ENCODE measurements at regions not wholly inside any gene's neighbourhood (a gene's known extent, or its start where the extent isn't known, plus 50 kb on each side); places are given as distances from the start of the nearest gene placed in this dataset.

DNA sequence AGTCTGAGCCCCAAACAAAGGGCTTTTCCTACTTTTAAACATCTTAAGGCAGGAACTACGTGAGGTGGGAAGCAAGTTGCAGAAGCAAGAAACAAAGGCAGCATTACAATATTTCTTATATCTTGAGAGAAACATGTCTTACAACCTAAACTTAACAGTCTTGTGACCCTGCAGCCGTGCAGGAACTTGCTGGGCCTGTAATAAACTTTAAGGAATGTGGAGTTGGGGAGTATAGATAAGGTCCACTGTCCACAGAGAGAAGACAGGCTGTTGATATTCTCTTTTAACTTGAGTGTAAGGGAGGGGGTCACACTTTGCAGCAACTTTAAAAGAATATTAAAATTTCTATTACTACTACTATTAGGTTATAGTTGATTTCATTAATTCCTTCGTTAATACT is 214.6 kb upstream of the HTR2A start:
- no peak overlapping the region for H2BK5ac ChIP-seq (ENCODE audit: low read length)
- no peak for DNase-seq (ENCODE audit: low spot score)
- H3K9ac ChIP-seq (ENCODE audit: low read depth, low read length, poor library complexity) = no peak overlapping the region
- H2BK12ac ChIP-seq (ENCODE audit: low read length) = no peak overlapping the region
- H3K27ac ChIP-seq (replicated peaks; ENCODE audit: low read length) = no peak overlapping the region
- H4K8ac ChIP-seq (ENCODE audit: low read depth, low read length) = no peak overlapping the region
- H3K23ac ChIP-seq (ENCODE audit: low read depth, low read length, poor library complexity) = no peak overlapping the region
- no peak overlapping the region for H3K4me3 ChIP-seq (ENCODE audit: low read length in 2 of 2)
- peak overlapping the region; percentile 38 for H2BK15ac ChIP-seq (ENCODE audit: low read length)
- peaks cover 0 to 6% of the 10 kb centered on the region in 2 donors for H3K4me1 ChIP-seq (ENCODE audit: control insufficient read depth in 2 of 2, insufficient read depth in 1 of 2, low read depth in 1 of 2, low read length in 2 of 2)
- no peak overlapping the region for H4K91ac ChIP-seq (ENCODE audit: low read depth, low read length, poor library complexity)
- no peak overlapping the region for H3K4me2 ChIP-seq (ENCODE audit: insufficient read depth, low read length, poor library complexity, severe bottlenecking)
- H2BK120ac ChIP-seq (ENCODE audit: low read depth, low read length) = no peak overlapping the region
- H3K4ac ChIP-seq (ENCODE audit: low read length) = no peak overlapping the region
- H3K27me3 ChIP-seq (ENCODE audit: control insufficient read depth in 3 of 3, insufficient read depth in 3 of 3, low read depth in 1 of 3, low read length in 3 of 3) = no peaks in the 10 kb centered on the region
- no peak overlapping the region for H3K14ac ChIP-seq (ENCODE audit: low read length)
- H3K79me1 ChIP-seq (ENCODE audit: low read depth, low read length) = no peaks in the 10 kb centered on the region
- H3K36me3 ChIP-seq (replicated peaks in 1 of 2; ENCODE audit: control insufficient read depth in 2 of 2, insufficient read depth in 2 of 2, low read length in 2 of 2) = no peaks in the 10 kb centered on the region
- no peak overlapping the region for H2AK5ac ChIP-seq (ENCODE audit: low read depth, low read length)
- no peak overlapping the region for H3K18ac ChIP-seq (ENCODE audit: low read length)
- no CpG with 5 or more reads among the region's 3 CpGs for WGBS, 2 donors (ENCODE audit: extremely low coverage in 2 of 2, insufficient read length in 2 of 2, insufficient replicate concordance in 1 of 2)
- no peak overlapping the region for H2AFZ ChIP-seq (ENCODE audit: low read length)
- no peaks in the 10 kb centered on the region for H3K9me3 ChIP-seq (replicated peaks in 1 of 2; ENCODE audit: control insufficient read depth in 2 of 2, insufficient read depth in 1 of 2, low read depth in 1 of 2, low read length in 2 of 2)

DNA sequence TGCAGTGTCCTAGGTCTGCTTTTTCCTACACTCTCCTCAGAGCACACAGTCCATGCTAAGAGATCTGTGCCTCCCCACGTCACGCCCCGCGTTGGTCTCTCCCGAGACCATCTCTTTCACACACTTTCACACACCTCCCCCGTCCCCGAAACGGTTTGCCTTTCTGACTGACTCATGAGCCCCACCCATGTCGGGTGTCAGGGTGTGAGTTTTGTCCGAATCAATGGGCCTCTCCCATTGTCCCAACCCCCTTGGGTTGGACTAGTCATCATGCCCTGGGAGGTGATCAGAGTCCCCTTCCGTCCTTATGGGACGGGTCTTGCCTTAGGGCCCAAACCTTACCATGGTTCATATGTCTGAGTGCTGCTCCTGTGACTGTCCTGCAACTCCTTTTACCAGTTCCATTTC is 214.0 kb upstream of the HTR2A start:
- DNase-seq (ENCODE audit: low spot score) = no peak
- Histone ChIP-seq H3K4me1 (ENCODE audit: control insufficient read depth in 2 of 2, insufficient read depth in 1 of 2, low read depth in 1 of 2, low read length in 2 of 2) (peaks cover 0 to 6% of the 10 kb centered on the region in 2 donors), H3K18ac (ENCODE audit: low read length) (peak overlapping the region; percentile 28), H3K14ac (ENCODE audit: low read length) (no peak overlapping the region), H3K79me1 (ENCODE audit: low read depth, low read length) (no peaks in the 10 kb centered on the region), H3K27me3 (ENCODE audit: control insufficient read depth in 3 of 3, insufficient read depth in 3 of 3, low read depth in 1 of 3, low read length in 3 of 3) (no peaks in the 10 kb centered on the region), H4K91ac (ENCODE audit: low read depth, low read length, poor library complexity) (no peak overlapping the region), H3K9ac (ENCODE audit: low read depth, low read length, poor library complexity) (no peak overlapping the region), H4K8ac (ENCODE audit: low read depth, low read length) (no peak overlapping the region), H3K4me3 (ENCODE audit: low read length in 2 of 2) (no peak overlapping the region), H3K23ac (ENCODE audit: low read depth, low read length, poor library complexity) (no peak overlapping the region), H3K9me3 (replicated peaks in 1 of 2; ENCODE audit: control insufficient read depth in 2 of 2, insufficient read depth in 1 of 2, low read depth in 1 of 2, low read length in 2 of 2) (no peaks in the 10 kb centered on the region), H3K27ac (replicated peaks; ENCODE audit: low read length) (peak overlapping the region; percentile 13), H2AK5ac (ENCODE audit: low read depth, low read length) (no peak overlapping the region), H2BK15ac (ENCODE audit: low read length) (peak overlapping the region; percentile 38), H3K4ac (ENCODE audit: low read length) (no peak overlapping the region), H2BK12ac (ENCODE audit: low read length) (no peak overlapping the region), H3K4me2 (ENCODE audit: insufficient read depth, low read length, poor library complexity, severe bottlenecking) (no peak overlapping the region), H2BK5ac (ENCODE audit: low read length) (no peak overlapping the region), H2BK120ac (ENCODE audit: low read depth, low read length) (no peak overlapping the region), H2AFZ (ENCODE audit: low read length) (no peak overlapping the region), H3K36me3 (replicated peaks in 1 of 2; ENCODE audit: control insufficient read depth in 2 of 2, insufficient read depth in 2 of 2, low read length in 2 of 2) (no peaks in the 10 kb centered on the region)
- WGBS, 2 donors (ENCODE audit: extremely low coverage in 2 of 2, insufficient read length in 2 of 2, insufficient replicate concordance in 1 of 2) = no CpG with 5 or more reads among the region's 12 CpGs

DNA sequence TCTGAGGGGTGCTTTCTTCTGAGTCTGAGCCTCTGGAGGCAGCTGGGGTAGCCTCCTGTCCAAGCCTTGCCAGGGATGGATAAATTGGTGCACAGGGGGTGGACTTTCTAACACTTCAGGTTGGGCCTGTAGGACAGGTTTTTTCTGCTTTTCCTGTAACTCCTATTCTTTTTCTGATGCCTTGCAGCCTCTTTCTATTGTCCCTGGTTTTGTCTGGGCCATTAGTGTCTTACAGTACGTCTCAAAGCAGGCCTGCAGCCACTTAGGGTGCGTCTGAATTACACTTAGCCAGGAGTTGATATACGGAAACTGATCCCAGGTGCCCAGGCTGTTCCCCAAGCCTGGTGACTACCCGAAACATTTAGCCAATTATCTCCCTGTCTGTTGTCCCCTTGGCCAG is 213.3 kb upstream of the HTR2A start:
- no CpG with 5 or more reads among the region's 4 CpGs for WGBS, 2 donors (ENCODE audit: extremely low coverage in 2 of 2, insufficient read length in 2 of 2, insufficient replicate concordance in 1 of 2)
- DNase-seq (ENCODE audit: low spot score) = no peak
- Histone ChIP-seq H3K79me1 (ENCODE audit: low read depth, low read length) (no peaks in the 10 kb centered on the region), H3K18ac (ENCODE audit: low read length) (peak overlapping the region; percentile 52), H2BK5ac (ENCODE audit: low read length) (no peak overlapping the region), H3K36me3 (replicated peaks in 1 of 2; ENCODE audit: control insufficient read depth in 2 of 2, insufficient read depth in 2 of 2, low read length in 2 of 2) (no peaks in the 10 kb centered on the region), H3K4me1 (ENCODE audit: control insufficient read depth in 2 of 2, insufficient read depth in 1 of 2, low read depth in 1 of 2, low read length in 2 of 2) (peaks cover 0 to 6% of the 10 kb centered on the region in 2 donors), H2AK5ac (ENCODE audit: low read depth, low read length) (peak overlapping the region; percentile 49), H3K4me3 (ENCODE audit: low read length in 2 of 2) (no peak overlapping the region), H2BK120ac (ENCODE audit: low read depth, low read length) (no peak overlapping the region), H3K14ac (ENCODE audit: low read length) (no peak overlapping the region), H3K4ac (ENCODE audit: low read length) (no peak overlapping the region), H3K4me2 (ENCODE audit: insufficient read depth, low read length, poor library complexity, severe bottlenecking) (no peak overlapping the region), H3K27ac (replicated peaks; ENCODE audit: low read length) (no peak overlapping the region), H3K23ac (ENCODE audit: low read depth, low read length, poor library complexity) (no peak overlapping the region), H4K91ac (ENCODE audit: low read depth, low read length, poor library complexity) (no peak overlapping the region), H3K27me3 (ENCODE audit: control insufficient read depth in 3 of 3, insufficient read depth in 3 of 3, low read depth in 1 of 3, low read length in 3 of 3) (no peaks in the 10 kb centered on the region), H2BK12ac (ENCODE audit: low read length) (no peak overlapping the region), H2AFZ (ENCODE audit: low read length) (no peak overlapping the region), H3K9me3 (replicated peaks in 1 of 2; ENCODE audit: control insufficient read depth in 2 of 2, insufficient read depth in 1 of 2, low read depth in 1 of 2, low read length in 2 of 2) (no peaks in the 10 kb centered on the region), H4K8ac (ENCODE audit: low read depth, low read length) (no peak overlapping the region), H2BK15ac (ENCODE audit: low read length) (peak overlapping the region; percentile 63), H3K9ac (ENCODE audit: low read depth, low read length, poor library complexity) (no peak overlapping the region)

DNA sequence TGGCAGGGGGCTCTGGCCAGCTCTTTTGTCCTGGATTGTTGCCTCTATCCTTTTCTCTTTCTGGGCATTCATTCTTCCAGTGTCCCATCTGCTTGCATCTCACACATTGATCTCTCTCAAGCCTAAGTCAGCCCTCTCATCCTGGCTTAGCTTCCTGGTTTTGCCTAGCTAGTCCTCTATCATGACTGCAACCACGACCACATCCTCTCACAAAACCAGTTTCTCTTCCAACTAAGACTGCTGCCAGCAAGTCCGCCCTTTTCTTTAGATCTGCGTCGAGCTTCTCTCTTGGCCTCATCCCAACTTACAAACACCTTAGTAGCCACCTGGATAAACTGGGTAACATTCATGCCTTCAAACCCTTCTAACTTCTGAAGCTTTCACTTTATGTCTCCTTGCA is 212.2 kb upstream of the HTR2A start:
- Histone ChIP-seq H3K9me3 (replicated peaks in 1 of 2; ENCODE audit: control insufficient read depth in 2 of 2, insufficient read depth in 1 of 2, low read depth in 1 of 2, low read length in 2 of 2) (no peaks in the 10 kb centered on the region), H3K23ac (ENCODE audit: low read depth, low read length, poor library complexity) (no peak overlapping the region), H2AK5ac (ENCODE audit: low read depth, low read length) (no peak overlapping the region), H3K4ac (ENCODE audit: low read length) (no peak overlapping the region), H3K27me3 (ENCODE audit: control insufficient read depth in 3 of 3, insufficient read depth in 3 of 3, low read depth in 1 of 3, low read length in 3 of 3) (no peaks in the 10 kb centered on the region), H4K91ac (ENCODE audit: low read depth, low read length, poor library complexity) (no peak overlapping the region), H4K8ac (ENCODE audit: low read depth, low read length) (no peak overlapping the region), H3K4me3 (ENCODE audit: low read length in 2 of 2) (no peak overlapping the region), H3K79me1 (ENCODE audit: low read depth, low read length) (no peaks in the 10 kb centered on the region), H2AFZ (ENCODE audit: low read length) (no peak overlapping the region), H3K4me2 (ENCODE audit: insufficient read depth, low read length, poor library complexity, severe bottlenecking) (no peak overlapping the region), H3K4me1 (ENCODE audit: control insufficient read depth in 2 of 2, insufficient read depth in 1 of 2, low read depth in 1 of 2, low read length in 2 of 2) (peaks cover 0 to 6% of the 10 kb centered on the region in 2 donors), H3K9ac (ENCODE audit: low read depth, low read length, poor library complexity) (no peak overlapping the region), H3K27ac (replicated peaks; ENCODE audit: low read length) (no peak overlapping the region), H3K36me3 (replicated peaks in 1 of 2; ENCODE audit: control insufficient read depth in 2 of 2, insufficient read depth in 2 of 2, low read length in 2 of 2) (no peaks in the 10 kb centered on the region), H2BK120ac (ENCODE audit: low read depth, low read length) (no peak overlapping the region), H2BK15ac (ENCODE audit: low read length) (no peak overlapping the region), H2BK5ac (ENCODE audit: low read length) (no peak overlapping the region), H3K18ac (ENCODE audit: low read length) (no peak overlapping the region), H3K14ac (ENCODE audit: low read length) (no peak overlapping the region), H2BK12ac (ENCODE audit: low read length) (no peak overlapping the region)
- WGBS, 2 donors (ENCODE audit: extremely low coverage in 2 of 2, insufficient read length in 2 of 2, insufficient replicate concordance in 1 of 2) = no CpG with 5 or more reads among the region's 4 CpGs
- DNase-seq (ENCODE audit: low spot score) = no peak
